ENCODE measurements at regions not wholly inside any gene's neighbourhood (a gene's known extent, or its start where the extent isn't known, plus 50 kb on each side); places are given as distances from the start of the nearest gene placed in this dataset.

GRCh38 chr13:80195649-80196048, 145.3 kb downstream of the SPRY2 start:
- TF ChIP-seq POLR2A (IDR thresholded peaks at IDR 0.05) (no peak), POLR2AphosphoS5 (IDR thresholded peaks at IDR 0.05) (no peak), EP300 (IDR thresholded peaks at IDR 0.05) (no peak)
- TF ChIP-seq, protein P1, sequence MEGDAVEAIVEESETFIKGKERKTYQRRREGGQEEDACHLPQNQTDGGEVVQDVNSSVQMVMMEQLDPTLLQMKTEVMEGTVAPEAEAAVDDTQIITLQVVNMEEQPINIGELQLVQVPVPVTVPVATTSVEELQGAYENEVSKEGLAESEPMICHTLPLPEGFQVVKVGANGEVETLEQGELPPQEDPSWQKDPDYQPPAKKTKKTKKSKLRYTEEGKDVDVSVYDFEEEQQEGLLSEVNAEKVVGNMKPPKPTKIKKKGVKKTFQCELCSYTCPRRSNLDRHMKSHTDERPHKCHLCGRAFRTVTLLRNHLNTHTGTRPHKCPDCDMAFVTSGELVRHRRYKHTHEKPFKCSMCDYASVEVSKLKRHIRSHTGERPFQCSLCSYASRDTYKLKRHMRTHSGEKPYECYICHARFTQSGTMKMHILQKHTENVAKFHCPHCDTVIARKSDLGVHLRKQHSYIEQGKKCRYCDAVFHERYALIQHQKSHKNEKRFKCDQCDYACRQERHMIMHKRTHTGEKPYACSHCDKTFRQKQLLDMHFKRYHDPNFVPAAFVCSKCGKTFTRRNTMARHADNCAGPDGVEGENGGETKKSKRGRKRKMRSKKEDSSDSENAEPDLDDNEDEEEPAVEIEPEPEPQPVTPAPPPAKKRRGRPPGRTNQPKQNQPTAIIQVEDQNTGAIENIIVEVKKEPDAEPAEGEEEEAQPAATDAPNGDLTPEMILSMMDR (IDR thresholded peaks at IDR 0.05) = no peak

Data from gastroesophageal sphincter (tissue), 3 donors.